ENCODE measurements at regions not wholly inside any gene's neighbourhood (a gene's known extent, or its start where the extent isn't known, plus 50 kb on each side); places are given as distances from the start of the nearest gene placed in this dataset.

- DNase-seq (ENCODE audit: low spot score): no peak
- Histone ChIP-seq H3K9me3 (ENCODE audit: low read length) (0 out of 2 replicates have a peak, but pooled peaks cover 4% of the 10 kb centered on the region), H3K4me1 (ENCODE audit: insufficient read depth, low read length) (no peaks in the 10 kb centered on the region), H3K27ac (ENCODE audit: extremely low read length, insufficient read depth, low read length) (no peak overlapping the region), H3K79me2 (ENCODE audit: insufficient read depth, low read length) (no peaks in the 10 kb centered on the region), H3K4me2 (ENCODE audit: low read depth, low read length) (no peak overlapping the region), H2AFZ (ENCODE audit: low read length) (no peak overlapping the region), H3K36me3 (replicated peaks in 1 of 2; ENCODE audit: control insufficient read depth in 1 of 2, insufficient read depth in 2 of 2, low read length in 2 of 2) (no peaks in the 10 kb centered on the region), H3K27me3 (ENCODE audit: control insufficient read depth in 1 of 2, insufficient read depth in 2 of 2, low read length in 2 of 2) (peaks cover 0 to 1% of the 10 kb centered on the region in 2 experiments; a peak in 3 of 5 replicates), H4K20me1 (ENCODE audit: insufficient read depth, low read length) (no peaks in the 10 kb centered on the region), H3K4me3 (replicated peaks in 1 of 3; ENCODE audit: insufficient read depth in 1 of 3, low read depth in 2 of 3, low read length in 3 of 3) (no peak overlapping the region), H3K9ac (ENCODE audit: insufficient read depth, low read depth, low read length) (no peak overlapping the region)
- no peak for ATAC-seq
- no peak for TF ChIP-seq ZNF350 (CRISPR knock-in tag; IDR thresholded peaks at IDR 0.05; ENCODE audit: borderline replicate concordance, low read depth)
- TF ChIP-seq SCMH1 (CRISPR knock-in tag; IDR thresholded peaks at IDR 0.05; ENCODE audit: borderline replicate concordance): no peak
- TF ChIP-seq REL (CRISPR knock-in tag; conservative IDR thresholded peaks at IDR 0.05): no peak
- TF ChIP-seq ZNF510 (CRISPR knock-in tag; IDR thresholded peaks at IDR 0.05; ENCODE audit: low read depth): no peak
- no peak for TF ChIP-seq KDM5B (CRISPR knock-in tag; IDR thresholded peaks at IDR 0.05; ENCODE audit: borderline replicate concordance)
- TF ChIP-seq MAF1 (CRISPR knock-in tag; IDR thresholded peaks at IDR 0.05; ENCODE audit: borderline replicate concordance): no peak
- TF ChIP-seq ZNF737 (CRISPR knock-in tag; IDR thresholded peaks at IDR 0.05; ENCODE audit: borderline replicate concordance): no peak
- no peak for TF ChIP-seq ZZZ3 (CRISPR knock-in tag; IDR thresholded peaks at IDR 0.05; ENCODE audit: borderline replicate concordance)
- ChIA-PET CTCF (ENCODE audit: low intra/inter-chr PET ratio, low total read pairs) (no interaction called here), POLR2A (no interaction called here)
- FAIRE-seq: no peak
- WGBS (ENCODE audit: low lambda C conversion rate): 52% methylated on average over 6 of the region's 9 CpGs
- no TSS peak for BruUV-seq (replicated peaks)
- in situ Hi-C loops (cut with HindIII; ENCODE audit: extremely low pct_ligation_motif_present, low pct_unique_long_range_greater_than_20kb) (no loop called here), intact Hi-C loops (cut with micrococcal nuclease; ENCODE audit: unreplicated experiment) (no loop called here)
These were observed 77.5 kb upstream of the MAP1LC3B2 start for GRCh38 chr12:116481726-116482125.

- H3K4me2 ChIP-seq (ENCODE audit: low read depth, low read length): no peak overlapping the region
- H3K27ac ChIP-seq (ENCODE audit: extremely low read length, insufficient read depth, low read length): no peak overlapping the region
- H4K20me1 ChIP-seq (ENCODE audit: insufficient read depth, low read length): no peaks in the 10 kb centered on the region
- FAIRE-seq (no peak), DNase-seq (ENCODE audit: low spot score) (no peak), ATAC-seq (no peak)
- H3K79me2 ChIP-seq (ENCODE audit: insufficient read depth, low read length): no peaks in the 10 kb centered on the region
- no peak overlapping the region for H3K9ac ChIP-seq (ENCODE audit: insufficient read depth, low read depth, low read length)
- in situ Hi-C loops (cut with HindIII; ENCODE audit: extremely low pct_ligation_motif_present, low pct_unique_long_range_greater_than_20kb) (no loop called here), intact Hi-C loops (cut with micrococcal nuclease; ENCODE audit: unreplicated experiment) (no loop called here)
- ChIA-PET POLR2A (no interaction called here), CTCF (ENCODE audit: low intra/inter-chr PET ratio, low total read pairs) (no interaction called here)
- no peaks in the 10 kb centered on the region for H3K4me1 ChIP-seq (ENCODE audit: insufficient read depth, low read length)
- TF ChIP-seq ZNF550 (CRISPR knock-in tag; IDR thresholded peaks at IDR 0.05; ENCODE audit: borderline replicate concordance) (no peak), CEBPB (IDR thresholded peaks at IDR 0.05; ENCODE audit: borderline replicate concordance, low read depth, low read length) (no peak), ZNF780A (CRISPR knock-in tag; IDR thresholded peaks at IDR 0.05) (no peak)
- 0 out of 2 replicates have a peak, but pooled peaks cover 4% of the 10 kb centered on the region for H3K9me3 ChIP-seq (ENCODE audit: low read length)
- no peaks in the 10 kb centered on the region for H3K36me3 ChIP-seq (replicated peaks in 1 of 2; ENCODE audit: control insufficient read depth in 1 of 2, insufficient read depth in 2 of 2, low read length in 2 of 2)
- WGBS (ENCODE audit: low lambda C conversion rate): 59% methylated on average over 17 of the region's 20 CpGs
- BruUV-seq (replicated peaks): no TSS peak
- H3K4me3 ChIP-seq (replicated peaks in 1 of 3; ENCODE audit: insufficient read depth in 1 of 3, low read depth in 2 of 3, low read length in 3 of 3): no peak overlapping the region
- H3K27me3 ChIP-seq (ENCODE audit: control insufficient read depth in 1 of 2, insufficient read depth in 2 of 2, low read length in 2 of 2): peaks cover 0 to 1% of the 10 kb centered on the region in 2 experiments; a peak in 3 of 5 replicates
- no peak overlapping the region for H2AFZ ChIP-seq (ENCODE audit: low read length)
These were observed 77.0 kb upstream of the MAP1LC3B2 start for GRCh38 chr12:116482179-116482578.
